IMR-90 (cell line): ENCODE measurements at regions not wholly inside any gene's neighbourhood (a gene's known extent, or its start where the extent isn't known, plus 50 kb on each side); places are given as distances from the start of the nearest gene placed in this dataset.

Experiments
- ATAC-seq: fragments of 200-7000 bp; cut with Tn5 transposase; 2 replicates; pipeline ENCODE4 v1.9.1; 2020; ENCODE audit warnings: low read depth, mild to moderate bottlenecking, moderate library complexity
- BruUV-seq: library from RNA; stranded (reverse); fragments of 400-500 nt; replicated peaks from 2 replicates; lab custom pipeline; 2021; lab: Mats Ljungman, UMichigan
- CTCF ChIA-PET: fragments of 300-600 bp; formaldehyde crosslinking; extraction: SDS; loops from one replicate; lab custom pipeline; 2021; ENCODE audit warnings: antibody characterized with exemption; lab: Yijun Ruan, JAX
- POLR2A ChIA-PET: fragments of 300-600 bp; sonication (Branson Sonifier 250); formaldehyde crosslinking; loops from one replicate; lab custom pipeline; 2022; ENCODE audit warnings: antibody characterized with exemption; ENCODE audit not compliant: unreplicated experiment; lab: Charles Lee
- DNase-seq: peaks from one replicate; pipeline ENCODE4 v3.0.0; 2013
- H2AFZ ChIP-seq: replicated peaks from 2 replicates; pipeline ENCODE3; 2013; ENCODE audit warnings: low read length, mild to moderate bottlenecking; ENCODE audit not compliant: poor library complexity
- H2AK5ac ChIP-seq: 2 replicates; pipeline ENCODE4 v1.6.1; 2013; ENCODE audit warnings: low read depth, low read length, inconsistent platforms
- H2AK9ac ChIP-seq: replicated peaks from 2 replicates; pipeline ENCODE3; 2013; ENCODE audit warnings: mild to moderate bottlenecking, low read depth, low read length, moderate library complexity; ENCODE audit not compliant: poor library complexity
- H2BK120ac ChIP-seq: 2 replicates; pipeline ENCODE4 v1.6.1; 2013; ENCODE audit warnings: low read depth, low read length, inconsistent platforms
- H2BK15ac ChIP-seq: 3 replicates; pipeline ENCODE4 v1.6.1; 2013; ENCODE audit warnings: low read depth, low read length, inconsistent platforms
- H2BK20ac ChIP-seq: 2 replicates; pipeline ENCODE4 v1.6.1; 2013; ENCODE audit warnings: low read depth, mild to moderate bottlenecking, inconsistent platforms, low read length, moderate library complexity
- H2BK5ac ChIP-seq: 2 replicates; pipeline ENCODE4 v1.6.1; 2013; ENCODE audit warnings: mild to moderate bottlenecking, low read depth, low read length, inconsistent platforms; ENCODE audit not compliant: poor library complexity, severe bottlenecking
- H3K14ac ChIP-seq: replicated peaks from 2 replicates; pipeline ENCODE4 v1.6.1; 2013; ENCODE audit warnings: low read depth, low read length, inconsistent platforms
- H3K18ac ChIP-seq: 2 replicates; pipeline ENCODE4 v1.6.1; 2013; ENCODE audit warnings: low read depth, low read length, control low read depth
- H3K23ac ChIP-seq: 2 replicates; pipeline ENCODE4 v1.6.1; 2013; ENCODE audit warnings: low read depth, low read length, inconsistent platforms
- H3K27ac ChIP-seq: 2 replicates; pipeline ENCODE4 v1.5.1; 2013; ENCODE audit warnings: mild to moderate bottlenecking, control low read depth, low read length; ENCODE audit not compliant: insufficient read depth
- H3K27me3 ChIP-seq: 2 replicates; pipeline ENCODE4 v1.6.1; 2013; ENCODE audit warnings: low read length; ENCODE audit not compliant: control insufficient read depth, insufficient read depth
- H3K36me3 ChIP-seq: 2 replicates; pipeline ENCODE4 v1.6.1; 2013; ENCODE audit warnings: low read length, mixed read lengths; ENCODE audit not compliant: control insufficient read depth, insufficient read depth
- H3K4ac ChIP-seq: 2 replicates; pipeline ENCODE4 v1.6.1; 2013; ENCODE audit warnings: low read depth, low read length, inconsistent platforms
- H3K4me1 ChIP-seq: 2 replicates; pipeline ENCODE4 v1.6.1; 2013; ENCODE audit warnings: low read length, mixed read lengths; ENCODE audit not compliant: control insufficient read depth, insufficient read depth
- H3K4me2 ChIP-seq: 2 replicates; pipeline ENCODE4 v1.6.1; 2013; ENCODE audit warnings: low read depth, mild to moderate bottlenecking, control low read depth, low read length, moderate library complexity
- H3K4me3 ChIP-seq: 2 replicates; pipeline ENCODE4 v1.5.1; 2013; ENCODE audit warnings: low read depth, mild to moderate bottlenecking, control low read depth, low read length, moderate library complexity; ENCODE audit not compliant: insufficient read depth
- H3K56ac ChIP-seq: 2 replicates; pipeline ENCODE4 v1.6.1; 2013; ENCODE audit warnings: low read length, inconsistent platforms; ENCODE audit not compliant: insufficient read depth; ENCODE audit errors: extremely low read depth
- H3K79me1 ChIP-seq, 2 experiments: 2 replicates each; pipeline ENCODE4 v1.6.1; 2013; ENCODE audit warnings: low read length in 2 of 2, inconsistent platforms in 1 of 2, low read depth in 1 of 2
- H3K9ac ChIP-seq: 2 replicates; pipeline ENCODE4 v1.6.1; 2013; ENCODE audit warnings: low read depth, low read length, control low read depth
- H3K9me1 ChIP-seq: 2 replicates; pipeline ENCODE4 v1.6.1; 2013; ENCODE audit warnings: low read length, inconsistent platforms; ENCODE audit not compliant: insufficient read depth
- H3K9me3 ChIP-seq: 2 replicates; pipeline ENCODE4 v1.6.1; 2013; ENCODE audit warnings: low read length; ENCODE audit not compliant: control insufficient read depth, insufficient read depth
- H4K20me1 ChIP-seq: 2 replicates; pipeline ENCODE4 v1.6.1; 2013; ENCODE audit warnings: low read length, inconsistent platforms; ENCODE audit not compliant: insufficient read depth
- H4K5ac ChIP-seq: 2 replicates; pipeline ENCODE4 v1.6.1; 2013; ENCODE audit warnings: mild to moderate bottlenecking, low read depth, low read length, control low read depth
- H4K8ac ChIP-seq, 2 experiments: 2 replicates each; pipeline ENCODE4 v1.6.1; 2013; ENCODE audit warnings: low read depth in 2 of 2, low read length in 2 of 2, control low read depth in 1 of 2, inconsistent platforms in 1 of 2
- H4K91ac ChIP-seq: 2 replicates; pipeline ENCODE4 v1.6.1; 2013; ENCODE audit warnings: low read depth, low read length, inconsistent platforms; ENCODE audit not compliant: insufficient read depth
- BHLHE40 ChIP-seq: fragments of 150-350 bp; IDR thresholded peaks from 2 replicates; pipeline ENCODE4 v1.6.1; 2016; ENCODE audit warnings: mild to moderate bottlenecking, low read depth, low read length
- CEBPB ChIP-seq: IDR thresholded peaks from 2 replicates; pipeline ENCODE4 v1.6.1; 2012; ENCODE audit warnings: low read depth, low read length, improper control_type of control experiment
- CHD1 ChIP-seq: IDR thresholded peaks from 2 replicates; pipeline ENCODE4 v1.6.1; 2012; ENCODE audit warnings: low read depth, low read length, improper control_type of control experiment
- FOS ChIP-seq: fragments of 150-350 bp; IDR thresholded peaks from 2 replicates; pipeline ENCODE4 v1.6.1; 2016; ENCODE audit warnings: low read depth, low read length
- MAFK ChIP-seq: IDR thresholded peaks from 2 replicates; pipeline ENCODE4 v1.6.1; 2012; ENCODE audit warnings: low read depth, low read length, improper control_type of control experiment
- MAZ ChIP-seq: IDR thresholded peaks from 2 replicates; pipeline ENCODE4 v1.6.1; 2012; ENCODE audit warnings: low read depth, mild to moderate bottlenecking, low read length, improper control_type of control experiment, moderate library complexity, borderline replicate concordance
- MXI1 ChIP-seq: IDR thresholded peaks from 2 replicates; pipeline ENCODE4 v1.6.1; 2012; ENCODE audit warnings: low read depth, mild to moderate bottlenecking, low read length, moderate library complexity, borderline replicate concordance
- NFE2L2 ChIP-seq: fragments of 150-350 bp; IDR thresholded peaks from 2 replicates; pipeline ENCODE4 v1.6.1; 2016; ENCODE audit warnings: low read depth, mild to moderate bottlenecking, low read length
- POLR2A ChIP-seq: IDR thresholded peaks from 2 replicates; pipeline ENCODE4 v1.6.1; 2012; ENCODE audit warnings: mild to moderate bottlenecking, low read depth, low read length
- RAD21 ChIP-seq: IDR thresholded peaks from 2 replicates; pipeline ENCODE4 v1.6.1; 2012; ENCODE audit warnings: low read length, improper control_type of control experiment
- RCOR1 ChIP-seq: IDR thresholded peaks from 2 replicates; pipeline ENCODE4 v1.6.1; 2012; ENCODE audit warnings: mild to moderate bottlenecking, low read length, improper control_type of control experiment; ENCODE audit not compliant: insufficient replicate concordance
- RFX5 ChIP-seq: IDR thresholded peaks from 2 replicates; pipeline ENCODE4 v1.8.0; 2012; ENCODE audit warnings: low read depth, mild to moderate bottlenecking, low read length, moderate library complexity
- SMC3 ChIP-seq: fragments of 150-350 bp; IDR thresholded peaks from 2 replicates; pipeline ENCODE4 v1.6.1; 2016; ENCODE audit warnings: low read depth, mild to moderate bottlenecking, antibody characterized with exemption, low read length, moderate library complexity
- WGBS, 2 experiments: methylation state at CpG; one replicate each; pipeline versions ENCODE4 v1.1.5 to v1.1.7; 2013; ENCODE audit warnings: missing lambda C conversion rate in 2 of 2; ENCODE audit not compliant: insufficient read length in 1 of 2; ENCODE audit errors: extremely low coverage in 2 of 2; 5-methylcytosine and 5-hydroxymethylcytosine counted together
- dilution Hi-C: fragments of 300-500 bp; cut with HindIII; formaldehyde crosslinking; loops from one replicate; pipeline ENCODE4 v1.14.3; 2018; ENCODE audit warnings: low sequenced_read_pairs; ENCODE audit not compliant: unreplicated experiment
- in situ Hi-C: fragments of 300-500 bp; cut with MboI; formaldehyde crosslinking; loops from 3 replicates; pipeline ENCODE4 v1.14.3; 2019; ENCODE audit warnings: low sequenced_read_pairs, inconsistent platforms, mixed read lengths
- intact Hi-C: fragments of 100-400 bp; cut with micrococcal nuclease; formaldehyde crosslinking; loops from 2 replicates; pipeline ENCODE4 v1.10.0; 2022
- TF ChIP-seq, protein P1 (sequence below): conservative IDR thresholded peaks from 2 replicates; pipeline ENCODE4 v1.5.1; 2012; ENCODE audit warnings: mild to moderate bottlenecking, low read depth, low read length, improper control_type of control experiment
- TF ChIP-seq, protein P2 (sequence below): fragments of 150-350 bp; IDR thresholded peaks from 2 replicates; pipeline ENCODE4 v1.6.1; 2017; ENCODE audit warnings: mild to moderate bottlenecking, antibody characterized with exemption, low read length, low read depth
- TF ChIP-seq, protein P3 (sequence below): fragments of 150-350 bp; IDR thresholded peaks from 2 replicates; pipeline ENCODE4 v1.6.1; 2016; ENCODE audit warnings: low read depth, mild to moderate bottlenecking, low read length, moderate library complexity, borderline replicate concordance

DNA sequence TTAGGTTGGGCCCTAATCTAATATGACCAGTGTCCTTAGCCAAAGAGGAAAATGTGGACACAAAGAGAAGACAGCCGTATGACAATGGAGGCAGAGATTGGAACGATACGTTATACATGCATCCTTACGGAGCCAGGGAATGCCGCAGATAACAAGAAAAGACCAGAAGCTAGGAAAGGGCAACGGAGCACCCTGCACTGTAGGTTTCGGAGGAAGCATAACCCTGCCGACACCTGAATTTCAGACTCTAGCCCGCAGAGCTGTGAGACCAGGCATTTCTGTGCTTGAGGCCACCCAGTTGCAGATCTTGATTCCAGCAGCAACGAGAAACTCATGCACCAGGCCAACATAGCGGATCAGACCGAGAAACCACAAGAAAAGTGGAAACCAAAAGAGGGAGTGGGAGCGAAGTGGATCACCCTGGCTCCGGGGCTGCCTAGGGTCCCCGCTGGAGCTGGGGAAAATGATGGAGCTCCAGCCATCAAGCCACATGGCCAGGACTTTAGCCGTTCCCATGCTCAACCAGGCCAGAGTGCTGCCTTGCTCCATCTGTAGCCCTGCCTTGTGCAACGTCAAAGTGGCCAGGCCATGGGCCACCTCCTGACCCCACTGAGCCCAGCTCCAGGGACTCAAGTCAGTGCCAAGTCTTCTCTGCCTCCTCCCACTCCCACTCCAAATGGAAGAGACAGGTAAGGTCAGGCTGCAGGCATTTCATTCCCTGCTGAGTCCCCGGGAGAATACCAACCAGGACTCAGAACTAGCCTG is 51.7 kb upstream of the RPL38 start:
- H3K18ac ChIP-seq = no peak overlapping the region
- H2BK120ac ChIP-seq = no peak overlapping the region
- H2AK9ac ChIP-seq = no peak overlapping the region
- H3K9me3 ChIP-seq = peaks cover 49% of the 10 kb centered on the region
- no peak overlapping the region for H3K4ac ChIP-seq
- H2AK5ac ChIP-seq = no peak overlapping the region
- CTCF ChIA-PET = no interaction called here
- no peak overlapping the region for H2AFZ ChIP-seq
- no peak overlapping the region for H4K8ac ChIP-seq
- DNase-seq (no peak), ATAC-seq (no peak)
- POLR2A ChIA-PET = no interaction called here
- H3K36me3 ChIP-seq = no peaks in the 10 kb centered on the region
- intact Hi-C loops (no loop called here), in situ Hi-C loops (no loop called here), dilution Hi-C loops (no loop called here)
- no TSS peak for BruUV-seq
- no peaks in the 10 kb centered on the region for H3K4me1 ChIP-seq
- no peak overlapping the region for H4K91ac ChIP-seq
- no peak overlapping the region for H3K23ac ChIP-seq
- no peak overlapping the region for H4K5ac ChIP-seq
- H2BK15ac ChIP-seq = no peak overlapping the region
- H2BK5ac ChIP-seq = no peak overlapping the region
- H4K20me1 ChIP-seq = no peaks in the 10 kb centered on the region
- H3K9ac ChIP-seq = no peak overlapping the region
- no peaks in the 10 kb centered on the region for H3K9me1 ChIP-seq
- no peak overlapping the region for H3K4me2 ChIP-seq
- H3K4me3 ChIP-seq = no peak overlapping the region
- no peak overlapping the region for H3K27ac ChIP-seq
- 73% methylated on average over 9 of the region's 18 CpGs; no CpG with 5 or more reads in 1 of the 2 experiments for WGBS, 2 experiments
- TF ChIP-seq, protein P1, sequence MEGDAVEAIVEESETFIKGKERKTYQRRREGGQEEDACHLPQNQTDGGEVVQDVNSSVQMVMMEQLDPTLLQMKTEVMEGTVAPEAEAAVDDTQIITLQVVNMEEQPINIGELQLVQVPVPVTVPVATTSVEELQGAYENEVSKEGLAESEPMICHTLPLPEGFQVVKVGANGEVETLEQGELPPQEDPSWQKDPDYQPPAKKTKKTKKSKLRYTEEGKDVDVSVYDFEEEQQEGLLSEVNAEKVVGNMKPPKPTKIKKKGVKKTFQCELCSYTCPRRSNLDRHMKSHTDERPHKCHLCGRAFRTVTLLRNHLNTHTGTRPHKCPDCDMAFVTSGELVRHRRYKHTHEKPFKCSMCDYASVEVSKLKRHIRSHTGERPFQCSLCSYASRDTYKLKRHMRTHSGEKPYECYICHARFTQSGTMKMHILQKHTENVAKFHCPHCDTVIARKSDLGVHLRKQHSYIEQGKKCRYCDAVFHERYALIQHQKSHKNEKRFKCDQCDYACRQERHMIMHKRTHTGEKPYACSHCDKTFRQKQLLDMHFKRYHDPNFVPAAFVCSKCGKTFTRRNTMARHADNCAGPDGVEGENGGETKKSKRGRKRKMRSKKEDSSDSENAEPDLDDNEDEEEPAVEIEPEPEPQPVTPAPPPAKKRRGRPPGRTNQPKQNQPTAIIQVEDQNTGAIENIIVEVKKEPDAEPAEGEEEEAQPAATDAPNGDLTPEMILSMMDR = no peak
- no peak for TF ChIP-seq NFE2L2
- TF ChIP-seq SMC3 = no peak
- TF ChIP-seq MXI1 = no peak
- no peak for TF ChIP-seq RAD21
- TF ChIP-seq BHLHE40 = no peak
- no peak for TF ChIP-seq FOS
- TF ChIP-seq CHD1 = no peak
- no peak for TF ChIP-seq POLR2A
- TF ChIP-seq, protein P2, sequence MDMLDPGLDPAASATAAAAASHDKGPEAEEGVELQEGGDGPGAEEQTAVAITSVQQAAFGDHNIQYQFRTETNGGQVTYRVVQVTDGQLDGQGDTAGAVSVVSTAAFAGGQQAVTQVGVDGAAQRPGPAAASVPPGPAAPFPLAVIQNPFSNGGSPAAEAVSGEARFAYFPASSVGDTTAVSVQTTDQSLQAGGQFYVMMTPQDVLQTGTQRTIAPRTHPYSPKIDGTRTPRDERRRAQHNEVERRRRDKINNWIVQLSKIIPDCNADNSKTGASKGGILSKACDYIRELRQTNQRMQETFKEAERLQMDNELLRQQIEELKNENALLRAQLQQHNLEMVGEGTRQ = no peak
- TF ChIP-seq, protein P3, sequence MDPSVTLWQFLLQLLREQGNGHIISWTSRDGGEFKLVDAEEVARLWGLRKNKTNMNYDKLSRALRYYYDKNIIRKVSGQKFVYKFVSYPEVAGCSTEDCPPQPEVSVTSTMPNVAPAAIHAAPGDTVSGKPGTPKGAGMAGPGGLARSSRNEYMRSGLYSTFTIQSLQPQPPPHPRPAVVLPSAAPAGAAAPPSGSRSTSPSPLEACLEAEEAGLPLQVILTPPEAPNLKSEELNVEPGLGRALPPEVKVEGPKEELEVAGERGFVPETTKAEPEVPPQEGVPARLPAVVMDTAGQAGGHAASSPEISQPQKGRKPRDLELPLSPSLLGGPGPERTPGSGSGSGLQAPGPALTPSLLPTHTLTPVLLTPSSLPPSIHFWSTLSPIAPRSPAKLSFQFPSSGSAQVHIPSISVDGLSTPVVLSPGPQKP = no peak
- TF ChIP-seq MAZ = no peak
- TF ChIP-seq CEBPB = no peak
- no peak for TF ChIP-seq RCOR1
- no peak for TF ChIP-seq MAFK
- no peak for TF ChIP-seq RFX5
- H3K27me3 ChIP-seq = no peaks in the 10 kb centered on the region
- H3K79me1 ChIP-seq = no peaks in the 10 kb centered on the region
- H2BK20ac ChIP-seq = no peak overlapping the region
- H3K14ac ChIP-seq = no peak overlapping the region
- no peak overlapping the region for H3K56ac ChIP-seq
